ENCODE measurements at regions not wholly inside any gene's neighbourhood (a gene's known extent, or its start where the extent isn't known, plus 50 kb on each side); places are given as distances from the start of the nearest gene placed in this dataset.

DNA sequence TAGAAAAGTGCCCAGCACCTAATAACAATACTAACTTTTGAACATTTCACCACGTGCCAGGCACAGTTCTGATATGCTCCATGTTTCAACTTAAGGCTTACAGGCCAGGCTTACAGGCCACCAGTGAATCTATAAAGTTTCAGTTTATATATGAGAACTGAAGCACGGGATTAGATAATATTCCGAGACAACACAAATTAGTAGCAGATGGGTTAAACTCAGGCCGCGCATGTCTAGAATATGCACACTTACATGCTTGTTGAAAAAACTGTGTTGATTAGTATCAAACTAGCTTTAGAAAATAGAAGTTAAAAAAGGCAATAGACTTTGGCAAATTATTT, 587.9 kb downstream of the MTRR start (continued):
- TF ChIP-seq HDAC2 (IDR thresholded peaks at IDR 0.05; ENCODE audit: borderline replicate concordance in 1 of 2, low read depth in 2 of 2, low read length in 2 of 2) (no peak), CBX8 (IDR thresholded peaks at IDR 0.05; ENCODE audit: borderline replicate concordance, low read depth, low read length) (no peak), SP4 (IDR thresholded peaks at IDR 0.05; ENCODE audit: low read length) (no peak), TAF7 (optimal IDR thresholded peaks at IDR 0.05; ENCODE audit: borderline replicate concordance, low read depth, low read length) (no peak), POU5F1 (IDR thresholded peaks at IDR 0.05; ENCODE audit: low read depth, low read length) (no peak), FOSL1 (IDR thresholded peaks at IDR 0.05; ENCODE audit: insufficient read depth, low read depth, low read length) (no peak), EP300 (IDR thresholded peaks at IDR 0.05; ENCODE audit: borderline replicate concordance in 1 of 2, low read depth in 2 of 2, low read length in 2 of 2) (no peak), SP1 (IDR thresholded peaks at IDR 0.05; ENCODE audit: low read depth, low read length) (no peak), BRCA1 (IDR thresholded peaks at IDR 0.05; ENCODE audit: low read depth, low read length) (no peak)

All from H1 (cell line).